HG03565 (cell line): ENCODE measurements at regions not wholly inside any gene's neighbourhood (a gene's known extent, or its start where the extent isn't known, plus 50 kb on each side); places are given as distances from the start of the nearest gene placed in this dataset.

Experiments
- ATAC-seq: cut with Tn5 transposase; IDR thresholded peaks from one replicate; pipeline ENCODE4 v1.9.1; 2021; ENCODE audit warnings: mild to moderate bottlenecking, moderate library complexity; ENCODE audit not compliant: unreplicated experiment

- no peak for ATAC-seq
Measured at GRCh38 chr2:225340923-225341322, 58.6 kb upstream of the NYAP2 start.

- ATAC-seq = no peak
Measured at GRCh38 chr2:225337183-225337582, 62.3 kb upstream of the NYAP2 start.

GRCh38 chr2:225334514-225334913, 65.0 kb upstream of the NYAP2 start:
- no peak for ATAC-seq

- ATAC-seq = no peak
Measured at GRCh38 chr2:225328192-225328591, 71.3 kb upstream of the NYAP2 start.

- no peak for ATAC-seq
Measured at GRCh38 chr2:225326969-225327368, 72.5 kb upstream of the NYAP2 start.

GRCh38 chr2:225319872-225320271, 79.6 kb upstream of the NYAP2 start:
- ATAC-seq = no peak

- no peak for ATAC-seq
Measured at GRCh38 chr2:225318440-225318839, 81.1 kb upstream of the NYAP2 start.

GRCh38 chr2:225317186-225317585, 82.3 kb upstream of the NYAP2 start:
- no peak for ATAC-seq

GRCh38 chr2:225310745-225311144, 88.8 kb upstream of the NYAP2 start:
- ATAC-seq = no peak

GRCh38 chr2:225309516-225309915, 90.0 kb upstream of the NYAP2 start:
- no peak for ATAC-seq

- no peak for ATAC-seq
Measured at GRCh38 chr2:225296951-225297350, 102.6 kb upstream of the NYAP2 start.

GRCh38 chr2:225295102-225295501, 104.4 kb upstream of the NYAP2 start:
- ATAC-seq = no peak

- ATAC-seq = no peak
Measured at GRCh38 chr2:225293638-225294037, 105.9 kb upstream of the NYAP2 start.

GRCh38 chr2:225290757-225291400, 108.6 kb upstream of the NYAP2 start:
- ATAC-seq = no peak

- ATAC-seq = no peak
Measured at GRCh38 chr2:225289659-225290058, 109.9 kb upstream of the NYAP2 start.

- no peak for ATAC-seq
Measured at GRCh38 chr2:225288986-225289385, 110.5 kb upstream of the NYAP2 start.

GRCh38 chr2:225282858-225283710, 116.4 kb upstream of the NYAP2 start:
- peak; percentile 87 for ATAC-seq

GRCh38 chr2:225276207-225276606, 123.3 kb upstream of the NYAP2 start:
- peak; percentile 84 for ATAC-seq

GRCh38 chr2:225275443-225275842, 124.1 kb upstream of the NYAP2 start:
- ATAC-seq = no peak

GRCh38 chr2:225274751-225275150, 124.8 kb upstream of the NYAP2 start:
- ATAC-seq = peak; percentile 20

- ATAC-seq = no peak
Measured at GRCh38 chr2:225272173-225272572, 127.3 kb upstream of the NYAP2 start.

GRCh38 chr2:225270861-225271260, 128.6 kb upstream of the NYAP2 start:
- peak; percentile 100 for ATAC-seq
